Neuronal stem cell (in vitro differentiated cells): ENCODE measurements at regions not wholly inside any gene's neighbourhood (a gene's known extent, or its start where the extent isn't known, plus 50 kb on each side); places are given as distances from the start of the nearest gene placed in this dataset.

Source experiments
- DNase-seq: peaks from one replicate; pipeline ENCODE4 v3.0.0-alpha.2; 2013; ENCODE audit warnings: low spot score
- H2AFZ ChIP-seq: one replicate; pipeline ENCODE4 v1.6.1; 2013; ENCODE audit warnings: mild to moderate bottlenecking, low read length, inconsistent platforms
- H2AK5ac ChIP-seq: 2 replicates; pipeline ENCODE4 v1.6.1; 2013; ENCODE audit warnings: low read depth, mild to moderate bottlenecking, inconsistent platforms, low read length, moderate library complexity, mixed read lengths
- H2BK120ac ChIP-seq: 2 replicates; pipeline ENCODE4 v1.6.1; 2013; ENCODE audit warnings: low read depth, mild to moderate bottlenecking, inconsistent platforms, low read length, moderate library complexity, mixed read lengths
- H2BK12ac ChIP-seq: one replicate; pipeline ENCODE4 v1.6.1; 2013; ENCODE audit warnings: low read length, inconsistent platforms
- H2BK15ac ChIP-seq: 2 replicates; pipeline ENCODE4 v1.6.1; 2013; ENCODE audit warnings: mild to moderate bottlenecking, low read length, inconsistent platforms, mixed read lengths
- H2BK5ac ChIP-seq: one replicate; pipeline ENCODE4 v1.6.1; 2013; ENCODE audit warnings: inconsistent platforms, mild to moderate bottlenecking, low read length, moderate library complexity
- H3K14ac ChIP-seq: one replicate; pipeline ENCODE4 v1.6.1; 2013; ENCODE audit warnings: low read length, inconsistent platforms
- H3K18ac ChIP-seq: 2 replicates; pipeline ENCODE4 v1.6.1; 2013; ENCODE audit warnings: low read length, inconsistent platforms
- H3K23ac ChIP-seq: 2 replicates; pipeline ENCODE4 v1.6.1; 2013; ENCODE audit warnings: low read depth, mild to moderate bottlenecking, mixed read lengths, low read length, inconsistent platforms; ENCODE audit not compliant: poor library complexity
- H3K27ac ChIP-seq: replicated peaks from 3 replicates; pipeline ENCODE4 v1.5.1; 2013; ENCODE audit warnings: low read length, inconsistent platforms
- H3K27me3 ChIP-seq, 3 experiments: 2 replicates each; pipeline ENCODE4 v1.6.1; 2013; ENCODE audit warnings: low read length in 3 of 3, mild to moderate bottlenecking in 2 of 3, inconsistent platforms in 1 of 3, low read depth in 1 of 3, mixed read lengths in 1 of 3, moderate library complexity in 1 of 3; ENCODE audit not compliant: control insufficient read depth in 3 of 3, insufficient read depth in 3 of 3
- H3K36me3 ChIP-seq, 2 donors: replicated peaks in 1 of 2; 2 replicates each; pipeline ENCODE4 v1.6.1; 2013; ENCODE audit warnings: low read length in 2 of 2; ENCODE audit not compliant: control insufficient read depth in 2 of 2, insufficient read depth in 2 of 2
- H3K4ac ChIP-seq: 2 replicates; pipeline ENCODE4 v1.6.1; 2013; ENCODE audit warnings: inconsistent platforms, mild to moderate bottlenecking, low read length, moderate library complexity
- H3K4me1 ChIP-seq, 2 donors: 1 replicate in 1 of 2; 2 replicates in 1 of 2; pipeline ENCODE4 v1.6.1; 2013; ENCODE audit warnings: low read length in 2 of 2, low read depth in 1 of 2; ENCODE audit not compliant: control insufficient read depth in 2 of 2, insufficient read depth in 1 of 2
- H3K4me2 ChIP-seq: one replicate; pipeline ENCODE4 v1.6.1; 2013; ENCODE audit warnings: mild to moderate bottlenecking, low read length, inconsistent platforms; ENCODE audit not compliant: insufficient read depth, poor library complexity, severe bottlenecking
- H3K4me3 ChIP-seq, 2 donors: 2 replicates each; pipeline ENCODE4 v1.5.1; 2013; ENCODE audit warnings: low read length in 2 of 2, mild to moderate bottlenecking in 2 of 2, inconsistent platforms in 1 of 2, moderate library complexity in 1 of 2
- H3K79me1 ChIP-seq: one replicate; pipeline ENCODE4 v1.6.1; 2013; ENCODE audit warnings: low read depth, mild to moderate bottlenecking, inconsistent platforms, low read length, moderate library complexity
- H3K9ac ChIP-seq: one replicate; pipeline ENCODE4 v1.6.1; 2013; ENCODE audit warnings: mild to moderate bottlenecking, low read depth, low read length, inconsistent platforms; ENCODE audit not compliant: poor library complexity
- H3K9me3 ChIP-seq, 2 donors: replicated peaks in 1 of 2; 2 replicates each; pipeline versions ENCODE3 to v1.6.1; 2013; ENCODE audit warnings: low read length in 2 of 2, mild to moderate bottlenecking in 2 of 2, inconsistent platforms in 1 of 2, low read depth in 1 of 2, mixed read lengths in 1 of 2, moderate library complexity in 1 of 2; ENCODE audit not compliant: control insufficient read depth in 2 of 2, insufficient read depth in 1 of 2
- H4K8ac ChIP-seq: one replicate; pipeline ENCODE4 v1.6.1; 2013; ENCODE audit warnings: low read depth, mild to moderate bottlenecking, inconsistent platforms, low read length, moderate library complexity
- H4K91ac ChIP-seq: one replicate; pipeline ENCODE4 v1.6.1; 2013; ENCODE audit warnings: low read length, low read depth, mild to moderate bottlenecking, inconsistent platforms; ENCODE audit not compliant: poor library complexity
- WGBS, 2 donors: extraction: QIAGEN DNeasy Blood & Tissue Kit; methylation state at CpG; one replicate each; pipeline ENCODE4 v1.1.7; 2013; ENCODE audit warnings: missing lambda C conversion rate in 2 of 2, mixed read lengths in 1 of 2; ENCODE audit not compliant: insufficient read length in 2 of 2, insufficient replicate concordance in 1 of 2; ENCODE audit errors: extremely low coverage in 2 of 2; 5-methylcytosine and 5-hydroxymethylcytosine counted together

- no peaks in the 10 kb centered on the region for H3K79me1 ChIP-seq
- H3K18ac ChIP-seq: no peak overlapping the region
- no peak for DNase-seq
- WGBS, 2 donors: no CpG with 5 or more reads among the region's 3 CpGs
- no peak overlapping the region for H3K9ac ChIP-seq
- no peak overlapping the region for H2BK5ac ChIP-seq
- no peak overlapping the region for H3K4ac ChIP-seq
- H4K91ac ChIP-seq: no peak overlapping the region
- no peak overlapping the region for H3K23ac ChIP-seq
- H3K27ac ChIP-seq: no peak overlapping the region
- H3K36me3 ChIP-seq: no peaks in the 10 kb centered on the region
- H3K4me2 ChIP-seq: no peak overlapping the region
- no peak overlapping the region for H4K8ac ChIP-seq
- no peak overlapping the region for H2BK12ac ChIP-seq
- no peak overlapping the region for H2BK120ac ChIP-seq
- H2AFZ ChIP-seq: no peak overlapping the region
- no peak overlapping the region for H2AK5ac ChIP-seq
- H3K9me3 ChIP-seq: peaks cover 0 to 2% of the 10 kb centered on the region in 2 donors
- no peaks in the 10 kb centered on the region for H3K27me3 ChIP-seq
- H2BK15ac ChIP-seq: no peak overlapping the region
- no peaks in the 10 kb centered on the region for H3K4me1 ChIP-seq
- H3K14ac ChIP-seq: no peak overlapping the region
- H3K4me3 ChIP-seq: no peak overlapping the region
Observed at GRCh38 chr13:98083936-98084335, 59.0 kb upstream of the FARP1 start.

- Histone ChIP-seq H4K91ac (no peak overlapping the region), H3K4ac (no peak overlapping the region), H3K9me3 (peaks cover 0 to 10% of the 10 kb centered on the region in 2 donors), H4K8ac (no peak overlapping the region), H3K27me3 (no peaks in the 10 kb centered on the region), H2BK12ac (no peak overlapping the region), H3K18ac (no peak overlapping the region), H3K27ac (no peak overlapping the region), H3K4me2 (no peak overlapping the region), H3K36me3 (no peaks in the 10 kb centered on the region), H3K23ac (no peak overlapping the region), H2AK5ac (no peak overlapping the region), H2BK120ac (no peak overlapping the region), H3K4me3 (no peak overlapping the region), H3K14ac (no peak overlapping the region), H2AFZ (no peak overlapping the region), H3K9ac (no peak overlapping the region), H3K79me1 (no peaks in the 10 kb centered on the region), H3K4me1 (no peaks in the 10 kb centered on the region), H2BK5ac (no peak overlapping the region), H2BK15ac (no peak overlapping the region)
- DNase-seq: no peak
- no CpG with 5 or more reads among the region's 2 CpGs for WGBS, 2 donors
Observed at GRCh38 chr13:98089246-98089645, 53.6 kb upstream of the FARP1 start.

DNA sequence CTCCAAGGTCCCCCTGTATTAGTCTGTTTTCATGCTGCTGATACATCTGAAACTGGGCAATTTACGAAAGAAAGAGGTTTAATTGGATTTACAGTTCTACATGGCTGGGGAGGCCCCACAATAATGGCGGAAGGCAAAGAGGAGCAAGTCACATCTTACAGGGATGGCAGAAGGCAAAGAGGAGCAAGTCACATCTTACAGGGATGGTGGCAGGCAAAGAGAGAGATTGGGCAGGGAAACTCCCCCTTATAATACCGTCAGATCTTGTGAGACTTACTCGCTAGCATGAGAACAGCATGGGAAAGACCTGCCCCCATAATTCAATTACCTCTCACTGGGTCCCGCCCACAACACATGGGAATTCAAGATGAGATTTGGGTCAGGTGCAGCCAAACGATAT is 50.0 kb upstream of the FARP1 start:
- Histone ChIP-seq H2BK5ac (no peak overlapping the region), H3K79me1 (no peaks in the 10 kb centered on the region), H3K36me3 (no peaks in the 10 kb centered on the region), H3K4me1 (peaks cover 3 to 4% of the 10 kb centered on the region in 2 donors), H2AK5ac (no peak overlapping the region), H3K4ac (no peak overlapping the region), H4K91ac (no peak overlapping the region), H3K9me3 (peaks cover 0 to 10% of the 10 kb centered on the region in 2 donors), H3K23ac (no peak overlapping the region), H2BK120ac (no peak overlapping the region), H3K14ac (no peak overlapping the region), H2BK12ac (no peak overlapping the region), H3K27me3 (no peaks in the 10 kb centered on the region), H4K8ac (no peak overlapping the region), H3K9ac (no peak overlapping the region), H3K4me2 (no peak overlapping the region), H3K18ac (no peak overlapping the region), H2BK15ac (no peak overlapping the region), H2AFZ (no peak overlapping the region), H3K4me3 (no peak overlapping the region), H3K27ac (no peak overlapping the region)
- no CpG with 5 or more reads among the region's 6 CpGs for WGBS, 2 donors
- no peak for DNase-seq
